Trophoblast cell (in vitro differentiated cells and primary cell): ENCODE measurements at regions not wholly inside any gene's neighbourhood (a gene's known extent, or its start where the extent isn't known, plus 50 kb on each side); places are given as distances from the start of the nearest gene placed in this dataset.

Source experiments
- DNase-seq, 2 donors: peaks; one replicate each; pipeline ENCODE4 v3.0.0-alpha.2; 2016
- H2AFZ ChIP-seq: 2 replicates; pipeline ENCODE4 v1.6.1; 2013; ENCODE audit warnings: low read length, moderate library complexity, mild to moderate bottlenecking; ENCODE audit not compliant: insufficient read depth, poor library complexity
- H2AK5ac ChIP-seq: 2 replicates; pipeline ENCODE4 v1.6.1; 2013; ENCODE audit warnings: mild to moderate bottlenecking, low read length
- H2BK120ac ChIP-seq: 2 replicates; pipeline ENCODE4 v1.6.1; 2013; ENCODE audit warnings: low read length, mild to moderate bottlenecking, moderate library complexity; ENCODE audit not compliant: insufficient read depth, poor library complexity
- H2BK12ac ChIP-seq: 2 replicates; pipeline ENCODE4 v1.6.1; 2013; ENCODE audit warnings: mild to moderate bottlenecking, low read length, moderate library complexity
- H2BK5ac ChIP-seq: 2 replicates; pipeline ENCODE4 v1.6.1; 2013; ENCODE audit warnings: low read length, low read depth, moderate library complexity, mild to moderate bottlenecking; ENCODE audit not compliant: poor library complexity
- H3K14ac ChIP-seq: 2 replicates; pipeline ENCODE4 v1.6.1; 2013; ENCODE audit warnings: mild to moderate bottlenecking, low read length
- H3K18ac ChIP-seq: 2 replicates; pipeline ENCODE4 v1.6.1; 2013; ENCODE audit warnings: mild to moderate bottlenecking, low read length
- H3K23ac ChIP-seq: 2 replicates; pipeline ENCODE4 v1.6.1; 2013; ENCODE audit warnings: low read length
- H3K27ac ChIP-seq: 2 replicates; pipeline ENCODE4 v1.5.1; 2013; ENCODE audit warnings: low read depth, mild to moderate bottlenecking, inconsistent platforms, low read length, moderate library complexity
- H3K27me3 ChIP-seq: 2 replicates; pipeline ENCODE4 v1.6.1; 2013; ENCODE audit warnings: inconsistent platforms, mild to moderate bottlenecking, low read length, moderate library complexity; ENCODE audit not compliant: insufficient read depth
- H3K36me3 ChIP-seq, 2 experiments: 1 replicate in 1 of 2; 2 replicates in 1 of 2; pipeline ENCODE4 v1.6.1; 2013; ENCODE audit warnings: low read length in 2 of 2, mild to moderate bottlenecking in 2 of 2, moderate library complexity in 1 of 2; ENCODE audit not compliant: insufficient read depth in 2 of 2, control insufficient read depth in 1 of 2
- H3K4ac ChIP-seq: 2 replicates; pipeline ENCODE4 v1.6.1; 2013; ENCODE audit warnings: low read depth, mild to moderate bottlenecking, low read length, moderate library complexity
- H3K4me1 ChIP-seq, 2 experiments: 1 replicate in 1 of 2; 2 replicates in 1 of 2; pipeline ENCODE4 v1.6.1; 2013; ENCODE audit warnings: low read length in 2 of 2, mild to moderate bottlenecking in 2 of 2, moderate library complexity in 1 of 2; ENCODE audit not compliant: insufficient read depth in 2 of 2, control insufficient read depth in 1 of 2
- H3K4me2 ChIP-seq: 2 replicates; pipeline ENCODE4 v1.6.1; 2013; ENCODE audit warnings: inconsistent platforms, mild to moderate bottlenecking, low read length, moderate library complexity
- H3K4me3 ChIP-seq: 2 replicates; pipeline ENCODE4 v1.5.1; 2013; ENCODE audit warnings: mild to moderate bottlenecking, low read depth, low read length, inconsistent platforms
- H3K79me1 ChIP-seq: one replicate; pipeline ENCODE4 v1.6.1; 2013; ENCODE audit warnings: low read length
- H3K79me2 ChIP-seq: 2 replicates; pipeline ENCODE4 v1.6.1; 2013; ENCODE audit warnings: low read length, mild to moderate bottlenecking; ENCODE audit not compliant: control insufficient read depth, insufficient read depth, poor library complexity
- H3K9ac ChIP-seq: 2 replicates; pipeline ENCODE4 v1.6.1; 2013; ENCODE audit warnings: mild to moderate bottlenecking, low read length
- H3K9me3 ChIP-seq: 2 replicates; pipeline ENCODE4 v1.6.1; 2013; ENCODE audit warnings: low read depth, mild to moderate bottlenecking, control low read depth, inconsistent platforms, low read length; ENCODE audit not compliant: insufficient read depth
- H4K12ac ChIP-seq: 2 replicates; pipeline ENCODE4 v1.6.1; 2013; ENCODE audit warnings: low read depth, mild to moderate bottlenecking, low read length, moderate library complexity
- H4K8ac ChIP-seq: 2 replicates; pipeline ENCODE4 v1.6.1; 2013; ENCODE audit warnings: low read depth, mild to moderate bottlenecking, low read length, moderate library complexity
- H4K91ac ChIP-seq: one replicate; pipeline ENCODE4 v1.6.1; 2013; ENCODE audit warnings: low read depth, mild to moderate bottlenecking, low read length, moderate library complexity
- WGBS: extraction: QIAGEN DNeasy Blood & Tissue Kit; methylation state at CpG from one replicate; pipeline ENCODE4 v1.1.7; 2013; ENCODE audit warnings: missing lambda C conversion rate; ENCODE audit not compliant: insufficient read length, insufficient coverage; ENCODE audit errors: extremely low coverage; 5-methylcytosine and 5-hydroxymethylcytosine counted together

- WGBS = no CpG with 5 or more reads among the region's 4 CpGs
- Histone ChIP-seq H3K9ac (no peak overlapping the region), H3K4me2 (no peak overlapping the region), H2BK12ac (no peak overlapping the region), H3K4me3 (no peak overlapping the region), H4K12ac (no peak overlapping the region), H4K91ac (no peak overlapping the region), H3K14ac (no peak overlapping the region), H3K27me3 (no peaks in the 10 kb centered on the region), H2AK5ac (no peak overlapping the region), H2BK5ac (no peak overlapping the region), H4K8ac (no peak overlapping the region), H3K23ac (no peak overlapping the region), H3K18ac (no peak overlapping the region), H2BK120ac (no peak overlapping the region), H3K79me2 (no peaks in the 10 kb centered on the region), H3K4ac (no peak overlapping the region), H3K79me1 (no peaks in the 10 kb centered on the region), H3K27ac (no peak overlapping the region), H3K9me3 (no peaks in the 10 kb centered on the region), H2AFZ (no peak overlapping the region), H3K36me3 (no peaks in the 10 kb centered on the region), H3K4me1 (no peaks in the 10 kb centered on the region)
- DNase-seq = no peak
These were observed 114.3 kb downstream of the MFSD1 start for GRCh38 chr3:158916111-158916510.

- Histone ChIP-seq H4K8ac (no peak overlapping the region), H3K27ac (no peak overlapping the region), H3K18ac (no peak overlapping the region), H3K9me3 (no peaks in the 10 kb centered on the region), H3K4me1 (no peaks in the 10 kb centered on the region), H3K23ac (no peak overlapping the region), H3K79me1 (no peaks in the 10 kb centered on the region), H2AFZ (no peak overlapping the region), H3K27me3 (no peaks in the 10 kb centered on the region), H3K79me2 (no peaks in the 10 kb centered on the region), H3K36me3 (no peaks in the 10 kb centered on the region), H2AK5ac (no peak overlapping the region), H3K4me2 (no peak overlapping the region), H3K9ac (no peak overlapping the region), H2BK120ac (no peak overlapping the region), H4K91ac (no peak overlapping the region), H3K4me3 (no peak overlapping the region), H3K14ac (no peak overlapping the region), H2BK12ac (no peak overlapping the region), H2BK5ac (no peak overlapping the region), H3K4ac (no peak overlapping the region), H4K12ac (no peak overlapping the region)
- no CpG with 5 or more reads among the region's 3 CpGs for WGBS
- peak in 1 of 2 donors; percentile 41 for DNase-seq
These were observed 116.2 kb downstream of the MFSD1 start for GRCh38 chr3:158918008-158918407.

GRCh38 chr3:158918451-158918850 lies 116.6 kb downstream of the MFSD1 start:
- no peak overlapping the region for H3K27ac ChIP-seq
- no CpG with 5 or more reads among the region's 2 CpGs for WGBS
- no peak overlapping the region for H3K9ac ChIP-seq
- H3K23ac ChIP-seq = no peak overlapping the region
- H2BK12ac ChIP-seq = no peak overlapping the region
- no peaks in the 10 kb centered on the region for H3K9me3 ChIP-seq
- no peak overlapping the region for H2AFZ ChIP-seq
- DNase-seq = no peak
- no peak overlapping the region for H2BK120ac ChIP-seq
- H3K14ac ChIP-seq = no peak overlapping the region
- no peaks in the 10 kb centered on the region for H3K27me3 ChIP-seq
- H3K4ac ChIP-seq = no peak overlapping the region
- H2BK5ac ChIP-seq = no peak overlapping the region
- no peaks in the 10 kb centered on the region for H3K36me3 ChIP-seq
- H3K79me1 ChIP-seq = no peaks in the 10 kb centered on the region
- H3K18ac ChIP-seq = no peak overlapping the region
- H3K4me3 ChIP-seq = no peak overlapping the region
- no peaks in the 10 kb centered on the region for H3K4me1 ChIP-seq
- H4K91ac ChIP-seq = no peak overlapping the region
- H4K12ac ChIP-seq = no peak overlapping the region
- no peaks in the 10 kb centered on the region for H3K79me2 ChIP-seq
- no peak overlapping the region for H3K4me2 ChIP-seq
- no peak overlapping the region for H4K8ac ChIP-seq
- H2AK5ac ChIP-seq = no peak overlapping the region

GRCh38 chr3:158920371-158920770 lies 118.5 kb downstream of the MFSD1 start:
- Histone ChIP-seq H3K4me2 (no peak overlapping the region), H3K79me1 (no peaks in the 10 kb centered on the region), H4K8ac (no peak overlapping the region), H3K27ac (no peak overlapping the region), H2BK120ac (no peak overlapping the region), H2BK12ac (no peak overlapping the region), H2AFZ (no peak overlapping the region), H3K9me3 (no peaks in the 10 kb centered on the region), H3K4me3 (no peak overlapping the region), H3K18ac (no peak overlapping the region), H3K23ac (no peak overlapping the region), H3K79me2 (no peaks in the 10 kb centered on the region), H4K91ac (no peak overlapping the region), H3K14ac (no peak overlapping the region), H2AK5ac (no peak overlapping the region), H3K36me3 (no peaks in the 10 kb centered on the region), H3K4me1 (no peaks in the 10 kb centered on the region), H2BK5ac (no peak overlapping the region), H3K9ac (no peak overlapping the region), H3K27me3 (no peaks in the 10 kb centered on the region), H4K12ac (no peak overlapping the region), H3K4ac (no peak overlapping the region)
- no peak for DNase-seq
